ENCODE measurements at regions not wholly inside any gene's neighbourhood (a gene's known extent, or its start where the extent isn't known, plus 50 kb on each side); places are given as distances from the start of the nearest gene placed in this dataset.

DNA sequence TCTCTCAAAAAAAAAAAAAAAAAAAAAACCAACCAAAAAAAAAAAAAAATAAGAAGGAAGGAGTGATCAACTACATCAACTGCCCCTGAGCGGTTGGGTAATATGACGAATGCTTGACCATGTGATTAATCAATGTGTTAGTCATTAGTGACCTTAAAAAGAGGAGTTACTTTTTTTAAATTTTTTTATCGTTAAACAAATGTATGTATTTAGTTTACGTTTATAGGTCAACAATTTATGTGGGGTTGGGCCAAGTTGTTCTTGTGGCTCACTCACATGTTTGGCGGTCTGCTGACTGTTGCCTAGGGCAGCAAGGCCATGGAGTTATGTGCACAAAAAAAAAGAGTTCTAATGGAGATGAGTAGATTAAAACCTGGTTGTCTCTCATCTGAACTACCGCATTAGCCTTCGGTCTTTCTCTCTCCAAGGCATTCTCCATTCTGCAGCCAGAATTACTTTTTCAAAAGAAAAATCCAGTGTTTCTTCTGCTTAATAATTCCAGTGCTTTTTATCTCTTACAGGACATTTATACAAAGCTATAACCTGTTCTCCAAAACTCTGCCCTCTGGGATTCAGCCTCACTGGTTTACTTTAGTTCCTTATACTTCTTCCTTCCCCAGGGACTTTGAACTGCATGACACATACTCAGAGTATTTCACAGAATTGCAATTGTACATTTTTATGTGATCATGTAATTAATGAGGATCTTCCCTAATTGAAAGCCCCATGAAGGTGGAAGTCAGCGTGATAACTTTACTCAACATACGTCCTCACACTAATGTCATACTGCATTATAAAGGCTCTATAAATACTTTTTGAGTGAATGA is 505.5 kb downstream of the ANKRD50 start:
- H3K4me3 ChIP-seq (ENCODE audit: low read depth, low read length) = no peak overlapping the region
- H3K9me3 ChIP-seq (ENCODE audit: severe bottlenecking) = no peaks in the 10 kb centered on the region
- H3K27ac ChIP-seq = no peak overlapping the region
- TF ChIP-seq, protein P1, sequence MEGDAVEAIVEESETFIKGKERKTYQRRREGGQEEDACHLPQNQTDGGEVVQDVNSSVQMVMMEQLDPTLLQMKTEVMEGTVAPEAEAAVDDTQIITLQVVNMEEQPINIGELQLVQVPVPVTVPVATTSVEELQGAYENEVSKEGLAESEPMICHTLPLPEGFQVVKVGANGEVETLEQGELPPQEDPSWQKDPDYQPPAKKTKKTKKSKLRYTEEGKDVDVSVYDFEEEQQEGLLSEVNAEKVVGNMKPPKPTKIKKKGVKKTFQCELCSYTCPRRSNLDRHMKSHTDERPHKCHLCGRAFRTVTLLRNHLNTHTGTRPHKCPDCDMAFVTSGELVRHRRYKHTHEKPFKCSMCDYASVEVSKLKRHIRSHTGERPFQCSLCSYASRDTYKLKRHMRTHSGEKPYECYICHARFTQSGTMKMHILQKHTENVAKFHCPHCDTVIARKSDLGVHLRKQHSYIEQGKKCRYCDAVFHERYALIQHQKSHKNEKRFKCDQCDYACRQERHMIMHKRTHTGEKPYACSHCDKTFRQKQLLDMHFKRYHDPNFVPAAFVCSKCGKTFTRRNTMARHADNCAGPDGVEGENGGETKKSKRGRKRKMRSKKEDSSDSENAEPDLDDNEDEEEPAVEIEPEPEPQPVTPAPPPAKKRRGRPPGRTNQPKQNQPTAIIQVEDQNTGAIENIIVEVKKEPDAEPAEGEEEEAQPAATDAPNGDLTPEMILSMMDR (IDR thresholded peaks at IDR 0.05; ENCODE audit: low read depth, low read length) = no peak
- no peaks in the 10 kb centered on the region for H3K27me3 ChIP-seq (ENCODE audit: insufficient read depth, low read depth, severe bottlenecking)
- DNase-seq = no peak
- no peaks in the 10 kb centered on the region for H3K36me3 ChIP-seq

DNA sequence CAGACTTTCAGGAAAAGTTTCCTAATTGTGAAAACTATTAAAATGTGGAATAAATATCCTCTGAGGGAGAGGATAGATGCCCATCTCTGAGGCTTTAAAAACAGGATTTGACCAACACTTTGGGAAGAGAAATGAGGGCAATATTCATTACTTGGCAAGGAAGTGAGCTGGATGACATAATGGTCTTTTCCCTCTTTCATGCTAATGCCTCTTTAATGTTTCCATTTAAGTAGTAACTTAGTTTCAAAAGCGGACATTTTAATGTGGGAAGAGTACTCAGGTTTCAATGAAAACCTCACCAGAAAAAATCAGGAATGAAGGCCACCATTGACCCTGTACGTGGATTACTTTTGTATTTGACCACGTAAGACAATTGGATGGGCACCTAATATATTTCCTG is 503.3 kb downstream of the ANKRD50 start:
- no peak for DNase-seq
- Histone ChIP-seq H3K27me3 (ENCODE audit: insufficient read depth, low read depth, severe bottlenecking) (no peaks in the 10 kb centered on the region), H3K9me3 (ENCODE audit: severe bottlenecking) (no peaks in the 10 kb centered on the region), H3K27ac (no peak overlapping the region), H3K4me3 (ENCODE audit: low read depth, low read length) (no peak overlapping the region), H3K36me3 (no peaks in the 10 kb centered on the region)
- TF ChIP-seq, protein P1 (IDR thresholded peaks at IDR 0.05; ENCODE audit: low read depth, low read length) = no peak

DNA sequence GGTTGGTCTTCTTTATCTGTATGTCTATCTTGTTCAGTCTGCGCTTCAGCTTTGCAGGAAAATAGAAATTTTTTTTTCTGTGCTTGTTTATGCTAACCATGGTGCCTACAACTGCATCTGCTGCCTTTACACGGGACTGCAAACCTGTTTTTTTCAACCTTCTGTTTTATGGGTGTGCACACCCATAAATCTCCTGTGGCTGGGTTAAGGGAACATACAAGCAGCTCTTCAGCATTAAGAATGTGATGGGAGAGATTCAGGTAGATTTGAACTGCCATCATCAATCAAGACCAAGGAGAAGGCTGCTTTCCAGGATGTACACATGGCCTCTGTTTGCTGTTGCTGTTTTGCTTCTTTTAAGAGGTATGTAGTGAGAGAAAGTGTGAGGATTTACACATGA is 502.9 kb downstream of the ANKRD50 start:
- H3K27me3 ChIP-seq (ENCODE audit: insufficient read depth, low read depth, severe bottlenecking) = no peaks in the 10 kb centered on the region
- no peak overlapping the region for H3K4me3 ChIP-seq (ENCODE audit: low read depth, low read length)
- no peaks in the 10 kb centered on the region for H3K9me3 ChIP-seq (ENCODE audit: severe bottlenecking)
- H3K36me3 ChIP-seq = no peaks in the 10 kb centered on the region
- DNase-seq = no peak
- TF ChIP-seq, protein P1 (IDR thresholded peaks at IDR 0.05; ENCODE audit: low read depth, low read length) = no peak
- no peak overlapping the region for H3K27ac ChIP-seq

DNA sequence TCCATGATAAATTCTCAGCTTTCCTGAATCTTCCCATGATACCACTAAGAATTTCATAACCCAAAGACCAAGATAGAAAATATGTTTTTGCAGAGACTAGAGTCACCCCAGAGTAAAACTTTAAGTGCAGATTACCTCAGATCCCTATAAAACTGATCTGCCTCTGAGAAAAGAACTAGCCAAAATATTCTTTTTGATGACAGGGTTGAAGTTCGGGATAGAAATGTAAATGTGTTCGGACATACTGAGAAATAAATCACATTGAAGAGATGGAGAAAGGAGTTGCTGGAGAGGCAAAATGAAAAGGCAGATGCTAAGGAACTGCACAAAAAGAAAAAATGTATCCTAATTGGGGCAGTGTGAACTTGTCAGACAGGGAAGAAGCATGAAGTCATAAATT is 501.8 kb downstream of the ANKRD50 start:
- TF ChIP-seq, protein P1 (IDR thresholded peaks at IDR 0.05; ENCODE audit: low read depth, low read length) = no peak
- no peak overlapping the region for H3K27ac ChIP-seq
- no peak overlapping the region for H3K4me3 ChIP-seq (ENCODE audit: low read depth, low read length)
- H3K9me3 ChIP-seq (ENCODE audit: severe bottlenecking) = no peaks in the 10 kb centered on the region
- DNase-seq = no peak
- no peaks in the 10 kb centered on the region for H3K36me3 ChIP-seq
- H3K27me3 ChIP-seq (ENCODE audit: insufficient read depth, low read depth, severe bottlenecking) = no peaks in the 10 kb centered on the region

DNA sequence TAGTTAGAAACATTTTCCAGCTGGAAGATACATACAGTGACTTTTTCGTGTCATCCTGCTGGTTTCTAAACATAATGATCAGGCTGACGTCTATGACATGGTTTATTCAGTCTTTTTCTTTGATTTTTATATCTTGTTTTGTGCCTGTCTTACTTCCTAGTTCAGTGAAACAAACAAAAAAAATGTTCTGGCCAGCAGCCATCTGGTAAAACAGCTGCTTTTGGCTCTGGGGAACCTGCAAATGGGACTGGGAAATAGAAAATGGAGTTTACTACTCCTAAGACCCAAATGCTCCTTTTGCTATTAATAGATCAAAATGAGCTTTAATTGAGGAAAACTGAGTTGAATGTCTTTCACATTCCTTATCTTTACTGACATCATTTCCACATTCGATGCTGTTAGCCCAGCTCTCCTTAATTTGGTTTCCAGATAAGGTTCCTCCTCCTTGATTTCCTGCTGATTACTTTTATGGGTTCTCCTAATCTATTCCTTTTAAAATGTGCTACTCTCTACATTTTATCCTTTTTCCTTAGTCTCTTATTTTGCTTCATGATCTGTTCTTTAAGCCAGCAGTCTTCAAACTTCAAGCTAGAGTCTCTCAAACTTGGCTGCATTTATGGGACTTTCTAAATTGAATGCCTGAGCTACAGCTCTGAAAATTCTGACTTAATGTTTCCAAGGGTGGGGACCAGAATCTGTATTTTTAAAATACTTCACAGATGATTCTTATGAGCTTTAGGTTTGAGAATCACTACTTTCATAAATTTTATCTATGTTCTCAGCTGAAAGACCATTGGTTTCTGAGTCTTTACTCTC is 499.5 kb downstream of the ANKRD50 start:
- Histone ChIP-seq H3K36me3 (no peaks in the 10 kb centered on the region), H3K4me3 (ENCODE audit: low read depth, low read length) (no peak overlapping the region), H3K27me3 (ENCODE audit: insufficient read depth, low read depth, severe bottlenecking) (no peaks in the 10 kb centered on the region), H3K27ac (no peak overlapping the region), H3K9me3 (ENCODE audit: severe bottlenecking) (no peaks in the 10 kb centered on the region)
- TF ChIP-seq, protein P1 (IDR thresholded peaks at IDR 0.05; ENCODE audit: low read depth, low read length) = no peak
- DNase-seq = no peak
